COLO829 (cell line): ENCODE measurements at regions not wholly inside any gene's neighbourhood (a gene's known extent, or its start where the extent isn't known, plus 50 kb on each side); places are given as distances from the start of the nearest gene placed in this dataset.
A peak's percentile ranks its signal among the peaks of the same experiment; 100 is the strongest.

Source experiments
- DNase-seq: peaks from one replicate; pipeline ENCODE4 v3.0.0; 2012; ENCODE audit warnings: low spot score

DNA sequence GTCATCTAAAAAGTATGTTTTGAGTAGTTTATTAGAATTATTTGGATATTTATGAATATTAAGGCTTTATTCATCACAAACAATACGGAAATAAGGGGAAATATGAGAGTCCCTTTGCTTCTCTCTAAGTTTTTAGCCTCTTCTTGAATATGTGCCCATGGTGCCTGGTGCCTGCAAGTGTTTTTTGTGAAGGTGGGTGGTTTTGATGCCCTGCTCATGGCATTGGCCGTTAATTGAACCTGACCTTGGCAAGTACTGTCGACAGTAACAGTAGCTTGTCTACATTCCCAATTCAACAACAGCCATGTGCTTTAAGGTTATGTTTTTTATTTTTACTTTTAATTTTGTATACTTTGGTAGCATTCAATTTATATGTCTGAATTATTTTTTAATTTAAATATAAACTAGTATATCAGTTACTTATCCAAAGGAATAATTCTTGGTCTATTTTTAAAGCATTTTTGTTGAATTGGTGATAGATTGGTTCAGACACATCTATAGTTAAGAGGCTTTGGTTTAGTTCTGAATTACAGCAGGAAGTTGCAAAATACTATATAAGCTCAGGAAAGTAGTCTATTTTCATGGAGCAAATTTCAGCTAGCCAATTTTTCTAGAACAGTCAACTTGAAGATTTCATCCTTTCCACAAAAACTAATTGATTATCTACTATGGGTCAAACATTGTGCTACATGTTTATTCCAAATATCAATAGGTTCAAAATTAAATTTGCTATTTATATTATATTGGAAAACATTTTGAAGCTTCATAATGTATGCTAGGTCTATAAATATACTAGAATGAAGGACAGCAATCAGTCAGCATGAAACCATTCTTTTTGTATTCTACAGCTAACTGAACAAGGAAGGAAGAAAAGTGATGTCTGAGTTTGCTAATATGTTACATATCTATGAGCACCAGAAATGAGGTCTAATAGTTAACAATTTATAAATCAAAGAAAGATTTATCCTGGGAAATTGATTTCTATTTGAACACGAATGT lies 184.4 kb downstream of the MRPL39 start:
- DNase-seq = no peak

DNA sequence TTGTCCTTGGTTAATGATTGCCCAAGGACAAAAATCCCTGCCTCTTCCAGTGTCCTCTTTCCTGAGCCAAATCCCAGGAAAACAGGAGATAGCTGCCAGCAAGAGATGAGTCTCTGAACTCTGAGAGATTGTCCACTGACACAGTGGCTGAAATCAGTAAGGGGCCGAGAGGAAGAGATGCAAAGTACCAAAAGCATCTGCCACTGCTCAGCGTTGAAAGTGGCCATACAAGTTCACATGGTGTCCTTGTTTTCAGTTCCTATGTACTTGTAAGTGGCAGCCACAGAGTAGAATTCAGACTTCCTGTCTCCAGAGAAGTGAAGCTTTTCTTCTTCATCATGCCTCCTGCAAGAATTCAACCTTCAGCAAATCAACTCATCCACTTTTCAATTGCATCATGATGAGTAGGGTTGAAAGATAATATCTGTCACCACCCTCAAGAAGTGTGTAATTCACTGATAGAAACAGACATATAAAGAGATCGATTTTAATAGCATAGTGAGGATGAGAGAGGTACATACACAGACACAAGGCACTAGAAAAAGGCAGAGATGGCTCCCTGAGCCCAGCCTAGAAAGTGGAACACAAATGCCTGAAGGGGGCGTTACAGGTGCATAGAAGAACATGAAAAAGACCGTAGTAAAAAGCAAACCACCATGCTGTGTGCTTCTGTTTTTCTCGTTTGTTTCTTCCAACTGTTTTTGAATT lies 185.8 kb downstream of the MRPL39 start:
- peak; percentile 40 for DNase-seq

DNA sequence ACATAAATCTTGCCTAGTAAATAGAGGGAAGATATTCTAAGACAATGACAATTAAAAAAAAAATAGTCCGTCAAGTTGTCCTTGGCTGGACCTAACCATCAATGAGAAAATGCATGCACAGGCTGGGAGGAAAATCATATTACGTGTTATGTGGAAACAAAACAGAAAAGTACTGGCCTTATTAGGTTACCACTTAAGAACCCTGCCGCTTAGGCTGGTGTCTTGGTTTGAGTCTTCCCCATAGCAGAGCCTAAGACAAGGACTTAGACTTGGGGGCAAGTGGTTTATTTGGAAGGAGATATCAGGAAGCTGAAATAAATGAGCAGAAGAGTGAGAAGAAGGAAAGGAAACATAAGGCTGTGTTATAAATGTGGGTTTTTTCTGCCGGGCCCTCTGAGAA lies 186.4 kb downstream of the MRPL39 start:
- DNase-seq = no peak

DNA sequence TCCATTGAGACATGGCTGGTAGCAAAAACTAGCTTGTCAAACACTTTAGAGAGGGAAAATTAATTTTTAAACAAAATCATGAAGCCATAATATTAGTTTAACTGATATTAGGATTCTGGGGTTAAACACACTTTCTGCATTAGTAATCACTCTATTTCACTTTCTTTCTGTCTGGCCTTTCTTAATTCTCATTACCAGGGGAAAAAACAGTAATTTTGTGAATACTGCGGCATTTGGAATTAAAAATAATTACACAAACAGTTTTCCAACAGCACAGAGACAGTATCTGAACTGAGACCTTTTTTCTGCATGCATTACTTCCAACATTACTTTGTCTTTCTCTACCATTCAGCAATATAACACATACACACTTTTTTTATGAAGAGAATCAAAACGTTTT lies 190.6 kb downstream of the MRPL39 start:
- no peak for DNase-seq

DNA sequence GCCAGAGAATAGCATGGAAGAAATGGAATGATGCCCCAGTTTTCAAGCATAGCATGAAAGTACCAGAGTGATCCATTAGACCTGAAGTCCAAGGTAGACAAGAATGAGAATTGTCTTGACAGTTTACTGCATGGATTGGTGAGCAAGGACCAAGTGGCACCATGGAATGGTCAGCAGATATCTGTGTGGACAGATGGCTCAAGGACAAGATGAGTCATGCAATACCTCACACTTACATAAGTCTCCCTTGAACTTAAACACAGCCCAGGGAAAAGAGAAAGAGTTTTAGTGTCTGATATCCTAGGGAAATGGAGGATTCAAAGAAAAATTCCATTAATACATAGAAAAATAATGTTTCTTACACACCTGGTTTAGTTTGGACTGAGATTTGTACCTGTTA lies 195.2 kb downstream of the MRPL39 start:
- DNase-seq = no peak

DNA sequence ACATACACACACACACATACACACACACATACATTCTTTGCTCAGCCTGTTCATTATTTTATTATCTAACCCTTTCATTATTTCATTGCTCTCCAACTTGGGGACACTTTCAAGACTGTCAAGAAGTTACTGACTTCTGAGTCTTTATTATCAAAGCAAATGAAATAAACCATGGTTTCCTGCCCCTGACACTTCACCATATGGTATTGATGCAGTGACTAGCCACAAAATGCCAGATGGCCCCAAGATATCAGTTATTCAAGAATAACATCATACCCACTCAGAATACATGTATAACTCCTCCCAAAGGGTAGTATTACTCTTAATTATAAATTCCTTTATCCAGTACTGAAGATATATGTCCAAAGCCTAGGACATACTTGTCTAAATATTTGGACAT lies 197.3 kb downstream of the MRPL39 start:
- DNase-seq = no peak

DNA sequence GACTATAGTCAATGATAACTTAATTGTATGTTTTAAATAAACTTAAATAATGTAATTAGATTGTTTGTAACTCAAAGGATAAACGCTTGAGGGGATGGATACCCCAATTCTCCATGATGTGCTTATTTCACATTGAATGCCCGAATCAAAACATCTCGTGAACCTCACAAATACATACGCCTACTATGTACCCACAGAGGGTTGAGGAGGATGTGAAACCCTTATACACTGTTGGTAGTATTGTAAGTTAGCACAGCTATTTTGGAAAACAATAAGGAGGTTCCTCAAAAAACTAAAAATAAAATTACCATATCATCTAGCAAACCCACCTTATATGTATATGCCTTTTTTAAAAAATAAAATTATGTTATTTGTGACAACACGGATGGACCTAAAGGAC lies 198.6 kb downstream of the MRPL39 start:
- DNase-seq = no peak

DNA sequence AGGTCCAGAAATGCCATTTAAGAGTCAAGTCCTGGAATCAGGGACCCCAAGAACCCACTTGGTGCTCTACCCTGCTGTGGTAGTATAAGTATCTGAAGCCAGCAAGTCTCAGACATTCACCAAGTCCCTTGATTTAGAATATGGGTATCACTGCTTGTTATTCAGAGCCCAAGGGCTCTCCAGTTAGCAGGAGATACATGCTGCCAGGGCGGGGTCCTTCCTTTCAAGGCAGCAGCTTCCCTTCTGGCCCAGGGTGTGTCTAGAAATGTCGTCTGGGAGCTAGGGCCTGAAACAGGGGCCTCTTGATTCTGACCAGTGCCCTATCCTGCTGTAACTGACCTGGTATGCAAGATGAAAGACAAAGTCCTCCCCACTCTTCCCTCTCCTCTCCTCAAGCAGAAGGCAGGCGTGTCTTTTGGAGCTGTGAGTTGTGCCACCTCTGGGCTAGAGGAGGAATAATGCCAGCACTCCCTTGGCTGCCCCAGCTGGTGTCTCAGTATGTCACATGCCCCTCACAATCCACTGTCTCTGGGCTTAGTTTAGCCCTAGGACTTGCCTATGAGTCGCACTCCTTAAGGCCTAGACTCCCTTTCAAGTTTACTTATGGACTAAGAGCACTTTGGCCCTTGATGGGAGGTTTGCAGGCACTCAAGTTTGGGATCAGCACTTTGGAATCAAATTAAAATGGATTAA lies 200.2 kb downstream of the MRPL39 start:
- no peak for DNase-seq

DNA sequence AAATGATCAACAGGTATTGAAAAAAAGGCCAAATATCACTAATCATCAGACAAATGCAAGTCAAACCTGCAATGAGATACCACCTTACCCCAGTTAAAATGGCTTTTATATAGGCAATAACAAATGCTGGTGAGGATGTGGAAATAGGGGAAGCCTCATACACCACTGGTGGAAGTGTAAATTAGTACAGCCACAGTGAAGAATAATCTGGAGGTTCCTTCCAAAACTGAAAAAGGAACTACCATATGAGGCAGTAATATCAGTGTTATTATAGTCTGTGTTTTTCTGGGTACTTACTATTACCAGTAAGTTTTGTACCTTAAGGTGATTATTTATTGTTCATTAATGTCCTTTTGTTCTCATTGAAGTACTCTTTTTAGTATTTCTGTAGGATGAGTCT lies 201.3 kb downstream of the MRPL39 start:
- DNase-seq = no peak

DNA sequence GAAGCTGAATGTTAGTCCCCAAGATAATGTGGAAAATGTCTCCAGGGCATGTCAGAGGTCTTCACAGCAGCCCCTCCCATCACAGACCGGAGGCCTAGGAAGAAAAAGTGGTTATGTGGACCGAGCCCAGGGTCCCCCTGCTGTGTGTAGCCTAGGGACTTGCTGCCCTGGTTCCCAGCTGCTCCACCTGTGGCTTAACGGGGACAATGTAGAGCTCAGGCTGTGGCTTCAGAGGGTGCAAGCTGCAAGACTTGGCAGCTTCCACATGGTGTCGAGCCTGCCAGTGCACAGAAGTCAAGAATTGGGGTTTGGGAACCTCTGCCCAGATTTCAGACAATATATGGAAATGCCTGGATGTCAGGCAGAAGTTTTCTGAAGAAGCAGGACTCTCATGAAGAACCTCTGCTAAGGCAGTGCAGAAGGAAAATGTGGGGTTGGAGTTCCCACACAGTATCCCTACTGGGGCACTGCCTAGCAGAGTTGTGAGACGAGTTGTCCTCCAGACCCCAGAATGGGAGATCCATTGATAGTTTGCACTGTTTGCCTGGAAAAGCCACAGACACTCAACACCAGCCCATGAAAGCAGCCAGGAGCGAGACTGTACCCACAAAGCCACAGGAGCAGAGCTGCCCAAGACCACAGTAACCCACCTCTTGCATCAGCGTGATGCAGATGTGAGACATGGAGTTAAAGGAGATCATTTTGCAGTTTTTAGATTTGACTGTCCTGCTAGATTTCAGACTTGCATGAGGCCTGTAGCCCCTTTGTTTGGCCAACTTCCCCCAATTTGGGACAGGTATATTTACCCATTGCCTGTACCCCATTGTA lies 204.9 kb downstream of the MRPL39 start:
- DNase-seq = no peak

DNA sequence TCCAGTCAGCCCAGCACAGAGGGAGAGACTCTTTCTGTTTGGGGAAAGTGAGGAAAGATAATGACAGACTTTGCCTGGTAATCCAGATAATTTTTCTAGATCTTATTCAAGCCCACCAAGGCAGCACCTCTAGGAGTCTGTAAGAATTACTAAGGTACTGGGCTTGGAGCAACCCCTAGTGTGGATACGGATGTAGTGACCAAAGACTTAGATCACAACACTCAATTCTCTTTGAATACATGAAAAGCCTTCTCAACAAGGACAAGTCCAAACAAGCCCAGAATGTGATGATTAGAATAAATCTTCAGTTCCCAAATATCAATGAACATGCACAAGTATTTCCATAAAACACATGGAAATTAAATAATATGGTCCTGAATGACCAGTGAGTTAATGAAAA lies 206.9 kb downstream of the MRPL39 start:
- DNase-seq = no peak

DNA sequence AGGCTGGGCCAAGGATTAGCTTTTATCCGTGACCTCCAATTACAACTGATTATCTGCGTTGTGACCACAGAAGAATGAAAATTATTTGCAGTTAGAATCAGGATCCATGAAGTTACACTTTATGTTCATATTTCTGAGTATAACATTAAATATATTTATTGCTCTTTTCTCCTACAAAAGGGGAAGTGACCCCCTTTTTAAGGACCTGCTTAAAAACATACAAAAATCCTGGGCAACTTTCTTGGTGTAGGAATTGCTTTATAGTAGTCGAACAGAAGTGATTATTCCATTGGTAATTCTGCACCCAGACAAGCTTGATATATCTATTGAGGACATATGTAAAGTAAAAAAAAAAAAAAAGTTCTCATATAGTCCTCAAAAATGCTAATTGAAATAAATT lies 208.7 kb downstream of the MRPL39 start:
- DNase-seq = no peak

DNA sequence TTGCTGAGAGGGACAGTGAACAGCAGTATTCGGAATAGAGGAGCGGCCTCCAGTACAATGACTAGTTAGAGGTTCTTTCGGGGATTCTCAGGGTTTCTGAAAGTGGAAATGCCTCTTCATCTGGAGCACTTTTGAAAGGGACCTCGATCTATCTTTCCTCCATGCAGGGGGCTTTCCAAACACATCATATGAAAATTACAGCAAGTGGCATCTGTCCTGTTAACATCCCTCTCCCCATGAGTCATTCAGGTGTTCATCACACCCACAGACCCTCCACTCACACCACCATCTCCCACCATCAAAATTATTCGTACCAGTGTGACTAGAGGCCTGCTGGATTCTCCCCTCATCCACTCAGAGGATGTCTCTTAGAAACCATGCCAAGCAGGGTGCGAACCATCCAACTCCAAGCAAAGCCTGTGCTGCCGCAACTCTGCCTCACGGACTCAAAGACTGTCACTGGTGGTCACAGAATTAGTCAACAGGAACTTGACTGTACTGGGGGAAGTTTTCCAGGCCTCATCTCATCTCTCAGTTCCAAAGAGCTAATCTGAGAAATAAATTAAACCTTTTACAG lies 211.1 kb downstream of the MRPL39 start:
- DNase-seq = no peak

DNA sequence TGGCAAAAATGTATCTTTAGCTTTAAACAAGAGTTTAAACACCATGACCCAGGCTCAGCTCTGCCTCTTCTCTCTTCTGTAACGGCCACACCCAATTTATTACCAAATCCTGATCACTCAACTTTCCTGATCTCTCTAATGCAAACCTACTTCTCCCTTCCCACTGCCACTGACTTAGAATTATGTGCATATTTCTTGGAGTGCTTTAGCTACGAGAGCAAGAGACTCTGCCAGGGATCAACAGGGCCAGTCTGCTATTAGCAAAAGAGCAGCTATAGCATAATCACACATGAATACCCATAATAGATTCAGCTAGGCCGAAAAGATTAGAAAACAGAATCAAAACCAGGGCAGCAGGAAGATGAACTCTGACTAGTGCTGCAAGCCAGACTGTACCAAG lies 215.5 kb downstream of the MRPL39 start:
- DNase-seq = no peak

DNA sequence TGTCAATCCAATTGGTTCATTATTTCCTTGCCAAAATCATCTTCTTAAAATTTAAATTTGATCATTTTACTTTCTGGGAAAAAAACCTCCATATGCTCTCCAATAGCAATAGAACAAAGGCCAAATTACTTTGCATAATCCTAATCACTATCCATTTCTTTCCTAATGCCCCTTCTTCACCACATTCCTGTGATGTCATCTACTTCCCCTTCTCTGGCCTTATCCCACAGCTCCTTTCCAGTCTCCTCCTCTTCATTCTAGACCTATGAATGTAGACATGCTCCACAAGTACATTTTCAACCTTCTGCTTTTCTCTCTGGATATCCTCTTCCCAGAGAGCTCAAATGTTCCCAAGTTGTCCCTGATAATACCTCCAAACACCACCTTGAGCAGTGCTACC lies 216.6 kb downstream of the MRPL39 start:
- DNase-seq = no peak

DNA sequence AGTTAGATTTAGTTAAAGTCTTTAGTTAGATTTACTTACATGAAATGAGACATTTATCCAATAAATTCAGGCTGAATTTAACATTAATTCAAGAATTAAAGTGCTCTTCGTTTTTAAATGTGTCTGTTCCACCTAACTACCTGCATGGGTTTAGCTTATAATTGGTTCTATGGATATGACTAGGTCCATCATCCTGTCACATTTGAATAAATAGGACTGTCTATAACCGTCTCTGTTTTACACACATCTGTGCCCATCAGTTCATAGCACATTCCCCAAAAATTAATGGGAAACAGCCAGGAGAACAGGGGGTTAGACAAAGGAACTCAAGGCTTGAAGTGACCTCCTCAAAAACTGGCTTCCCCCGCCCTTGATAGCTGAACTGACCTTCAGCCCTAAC lies 219.6 kb downstream of the MRPL39 start:
- no peak for DNase-seq

DNA sequence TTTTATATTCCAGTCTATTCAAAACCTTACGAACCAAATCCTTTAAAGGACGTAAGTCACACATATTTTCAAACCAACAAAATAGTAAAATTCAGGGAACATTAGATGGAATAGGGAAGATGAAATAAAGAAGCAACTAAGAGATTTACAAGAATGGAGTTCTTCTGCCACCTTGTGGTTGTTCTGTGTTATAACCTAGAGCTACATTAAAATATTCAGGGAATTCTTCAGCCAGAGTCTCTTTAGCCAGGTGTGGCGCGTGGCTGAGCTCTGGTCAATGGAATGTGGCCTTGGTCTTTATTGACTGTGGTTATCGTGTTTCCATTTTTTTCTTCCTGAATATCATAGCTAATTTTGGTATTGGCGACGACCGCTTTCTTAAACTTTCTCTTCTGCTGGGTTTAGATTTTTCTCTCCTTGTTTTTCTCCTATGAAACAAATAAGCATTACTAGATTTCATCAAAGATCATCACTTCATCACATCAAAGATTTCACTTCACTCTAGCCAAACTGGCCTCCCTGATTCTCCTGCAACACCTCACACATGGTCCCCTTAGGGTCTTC lies 221.3 kb downstream of the MRPL39 start:
- peak; percentile 58 for DNase-seq

DNA sequence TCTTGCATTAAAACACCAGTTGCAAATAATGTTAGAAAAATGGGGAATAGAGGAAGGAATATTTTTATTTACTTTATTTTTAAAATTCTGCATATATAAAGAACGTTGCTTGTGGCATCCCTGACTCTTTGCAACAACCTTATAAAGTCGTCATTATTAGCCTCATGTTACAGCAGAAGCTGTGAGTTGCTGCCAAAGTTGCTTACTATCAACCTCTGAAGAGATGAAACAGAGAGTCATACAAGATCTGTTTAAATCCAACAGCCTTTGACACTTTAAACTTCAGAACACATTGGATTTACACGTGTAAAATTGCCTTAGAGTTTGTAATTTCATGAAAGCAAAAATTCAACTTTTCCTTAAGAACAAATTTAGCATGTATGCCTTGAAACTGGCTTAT lies 221.9 kb downstream of the MRPL39 start:
- DNase-seq = no peak

DNA sequence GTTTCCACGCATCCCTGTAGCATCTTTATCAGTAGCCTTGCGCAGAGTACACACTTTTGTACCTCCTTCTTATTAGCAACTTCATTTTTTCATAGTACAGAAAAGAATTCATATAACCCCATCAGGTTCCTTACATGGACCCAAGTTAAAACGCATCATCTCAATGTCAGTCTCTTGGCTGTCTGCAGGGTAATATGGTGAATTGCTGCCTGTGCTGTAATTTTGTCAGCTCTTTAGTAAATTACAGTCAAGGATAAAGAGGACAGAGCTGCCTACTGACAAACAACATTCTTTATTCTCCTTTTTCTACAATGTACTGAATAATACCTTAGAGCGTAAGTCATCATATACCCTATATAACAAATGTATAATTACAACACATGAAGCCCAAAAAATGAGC lies 222.5 kb downstream of the MRPL39 start:
- no peak for DNase-seq

DNA sequence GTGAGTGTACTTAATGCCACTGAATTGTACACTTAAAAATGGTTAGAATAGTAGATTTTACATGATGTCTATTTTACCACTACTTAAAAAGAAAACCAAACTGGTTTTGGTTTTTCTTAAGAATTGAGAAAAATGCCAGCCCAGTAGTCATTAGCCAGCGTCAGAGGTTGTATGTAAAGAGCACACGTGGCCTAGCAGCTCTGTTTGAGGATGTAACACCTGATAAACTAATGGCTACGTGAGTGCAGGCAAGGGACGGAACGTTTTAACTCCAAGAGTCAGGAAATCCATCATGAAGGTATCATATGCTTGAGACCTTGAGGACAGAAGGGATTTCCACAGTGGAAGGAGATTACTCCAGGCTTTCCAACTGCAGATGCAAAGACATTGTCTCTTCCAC lies 223.7 kb downstream of the MRPL39 start:
- no peak for DNase-seq

DNA sequence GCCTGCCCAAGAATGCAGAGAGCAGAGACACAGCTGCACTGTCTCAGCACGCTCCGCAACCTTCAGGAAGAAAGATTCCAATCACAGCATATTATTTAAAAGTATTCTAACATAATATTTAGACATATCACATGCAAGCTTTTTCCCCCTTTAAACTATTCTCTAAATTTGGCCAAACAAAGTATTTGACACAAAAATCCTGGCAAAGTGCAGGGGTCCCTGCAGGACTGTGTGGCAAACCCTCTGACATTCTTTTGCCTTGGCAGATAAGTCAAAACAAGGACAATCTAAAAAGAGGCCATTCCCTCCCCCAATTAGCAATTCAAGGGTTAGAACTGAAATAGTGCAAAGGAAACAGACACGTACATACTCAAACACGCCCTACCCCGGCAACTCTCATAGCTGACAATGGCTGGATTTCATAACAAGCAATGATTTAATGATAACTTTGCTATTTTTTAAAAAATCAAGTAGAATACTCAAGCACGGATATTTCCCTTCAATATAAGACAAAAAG lies 225.3 kb downstream of the MRPL39 start:
- DNase-seq = no peak
